ENCODE measurements at regions not wholly inside any gene's neighbourhood (a gene's known extent, or its start where the extent isn't known, plus 50 kb on each side); places are given as distances from the start of the nearest gene placed in this dataset.

- no peaks in the 10 kb centered on the region for H3K4me1 ChIP-seq (ENCODE audit: control insufficient read depth in 5 of 5, insufficient read depth in 5 of 5, low read length in 5 of 5)
- no peaks in the 10 kb centered on the region for H3K9me3 ChIP-seq (ENCODE audit: control insufficient read depth in 4 of 4, insufficient read depth in 3 of 4, low read length in 3 of 4)
- DNase-seq (no peak), ATAC-seq (ENCODE audit: insufficient read depth, low FRiP score) (no peak)
- peaks cover 0 to 16% (median 7%) of the 10 kb centered on the region in 3 donors for H3K27me3 ChIP-seq (ENCODE audit: control insufficient read depth in 3 of 3, insufficient read depth in 3 of 3, low read length in 2 of 3)
- H3K36me3 ChIP-seq (ENCODE audit: control insufficient read depth in 4 of 4, insufficient read depth in 4 of 4, low read length in 4 of 4), result peaks cover 0 to under 1% (median 0%) of the 10 kb centered on the region in 4 donors
- H3K4me3 ChIP-seq, result no peak overlapping the region
- TF ChIP-seq CTCF (IDR thresholded peaks at IDR 0.05; ENCODE audit: control extremely low read depth, extremely low read depth), result no peak
- 72 to 89% methylated on average over 5 of the region's 5 CpGs for WGBS, 2 donors
- no peak overlapping the region for H3K9ac ChIP-seq (ENCODE audit: insufficient read depth in 1 of 2, low read length in 2 of 2)
- H3K27ac ChIP-seq (ENCODE audit: low read depth in 1 of 2, low read length in 1 of 2), result no peak overlapping the region
These were observed 81.5 kb upstream of the ARAP3 start for GRCh38 chr5:141763541-141763940.

- H3K4me1 ChIP-seq (ENCODE audit: control insufficient read depth in 5 of 5, insufficient read depth in 5 of 5, low read length in 5 of 5), result no peaks in the 10 kb centered on the region
- H3K4me3 ChIP-seq, result no peak overlapping the region
- DNase-seq, result peak in 1 of 3 donors; percentile 15
- H3K36me3 ChIP-seq (ENCODE audit: control insufficient read depth in 4 of 4, insufficient read depth in 4 of 4, low read length in 4 of 4), result peaks cover 0 to 2% (median 0%) of the 10 kb centered on the region in 4 donors
- no peaks in the 10 kb centered on the region for H3K9me3 ChIP-seq (ENCODE audit: control insufficient read depth in 4 of 4, insufficient read depth in 3 of 4, low read length in 3 of 4)
- H3K27ac ChIP-seq (ENCODE audit: low read depth in 1 of 2, low read length in 1 of 2), result no peak overlapping the region
- H3K9ac ChIP-seq (ENCODE audit: insufficient read depth in 1 of 2, low read length in 2 of 2), result no peak overlapping the region
- no peak for ATAC-seq (ENCODE audit: insufficient read depth, low FRiP score)
- peaks cover 0 to 22% (median 7%) of the 10 kb centered on the region in 3 donors for H3K27me3 ChIP-seq (ENCODE audit: control insufficient read depth in 3 of 3, insufficient read depth in 3 of 3, low read length in 2 of 3)
- no peak for TF ChIP-seq CTCF (IDR thresholded peaks at IDR 0.05; ENCODE audit: control extremely low read depth, extremely low read depth)
- WGBS, 2 donors, result 75 to 83% methylated on average over 8 of the region's 8 CpGs
These were observed 80.8 kb upstream of the ARAP3 start for GRCh38 chr5:141762790-141763368.

GRCh38 chr5:141762316-141762715 is 80.3 kb upstream of the ARAP3 start:
- 43% methylated on average over 11 of the region's 11 CpGs for WGBS, 2 donors
- Histone ChIP-seq H3K4me1 (ENCODE audit: control insufficient read depth in 5 of 5, insufficient read depth in 5 of 5, low read length in 5 of 5) (no peaks in the 10 kb centered on the region), H3K27me3 (ENCODE audit: control insufficient read depth in 3 of 3, insufficient read depth in 3 of 3, low read length in 2 of 3) (peaks cover 0 to 27% (median 7%) of the 10 kb centered on the region in 3 donors), H3K9me3 (ENCODE audit: control insufficient read depth in 4 of 4, insufficient read depth in 3 of 4, low read length in 3 of 4) (no peaks in the 10 kb centered on the region), H3K27ac (ENCODE audit: low read depth in 1 of 2, low read length in 1 of 2) (no peak overlapping the region), H3K9ac (ENCODE audit: insufficient read depth in 1 of 2, low read length in 2 of 2) (no peak overlapping the region), H3K4me3 (no peak overlapping the region), H3K36me3 (ENCODE audit: control insufficient read depth in 4 of 4, insufficient read depth in 4 of 4, low read length in 4 of 4) (peaks cover 0 to 2% (median 0%) of the 10 kb centered on the region in 4 donors)
- no peak for TF ChIP-seq CTCF (IDR thresholded peaks at IDR 0.05; ENCODE audit: control extremely low read depth, extremely low read depth)
- ATAC-seq (ENCODE audit: insufficient read depth, low FRiP score) (no peak), DNase-seq (no peak)

GRCh38 chr5:141760753-141761152 is 78.7 kb upstream of the ARAP3 start:
- Histone ChIP-seq H3K4me3 (no peak overlapping the region), H3K36me3 (ENCODE audit: control insufficient read depth in 4 of 4, insufficient read depth in 4 of 4, low read length in 4 of 4) (peaks cover 0 to 2% (median 0%) of the 10 kb centered on the region in 4 donors), H3K9me3 (ENCODE audit: control insufficient read depth in 4 of 4, insufficient read depth in 3 of 4, low read length in 3 of 4) (no peaks in the 10 kb centered on the region), H3K27me3 (ENCODE audit: control insufficient read depth in 3 of 3, insufficient read depth in 3 of 3, low read length in 2 of 3) (peaks cover 0 to 28% (median 7%) of the 10 kb centered on the region in 3 donors), H3K4me1 (ENCODE audit: control insufficient read depth in 5 of 5, insufficient read depth in 5 of 5, low read length in 5 of 5) (no peaks in the 10 kb centered on the region), H3K9ac (ENCODE audit: insufficient read depth in 1 of 2, low read length in 2 of 2) (no peak overlapping the region), H3K27ac (ENCODE audit: low read depth in 1 of 2, low read length in 1 of 2) (no peak overlapping the region)
- 72 to 85% methylated on average over 10 of the region's 10 CpGs for WGBS, 2 donors
- DNase-seq (no peak), ATAC-seq (ENCODE audit: insufficient read depth, low FRiP score) (no peak)
- no peak for TF ChIP-seq CTCF (IDR thresholded peaks at IDR 0.05; ENCODE audit: control extremely low read depth, extremely low read depth)
